WTC11 (cell line): ENCODE measurements at regions not wholly inside any gene's neighbourhood (a gene's known extent, or its start where the extent isn't known, plus 50 kb on each side); places are given as distances from the start of the nearest gene placed in this dataset.

Experiments used
- ATAC-seq: fragments of 200-7000 bp; cut with Tn5 transposase; 2 replicates; pipeline ENCODE4 v1.10.0; 2021; ENCODE audit warnings: mild to moderate bottlenecking, moderate library complexity
- CTCF ChIA-PET: fragments of 300-600 bp; sonication (Branson Sonifier 250); formaldehyde crosslinking; loops from one replicate; lab custom pipeline; 2021; ENCODE audit warnings: antibody characterized with exemption; lab: Charles Lee
- POLR2A ChIA-PET: fragments of 350-600 bp; sonication (Branson Sonifier 250); formaldehyde crosslinking; loops from one replicate; lab custom pipeline; 2021; ENCODE audit warnings: antibody characterized with exemption; lab: Charles Lee
- DNase-seq: peaks from one replicate; pipeline ENCODE4 v3.0.0; 2021; ENCODE audit warnings: low spot score
- H3K27ac Mint-ChIP-seq: 2 replicates; pipeline ENCODE4 v1.8.0; 2021; ENCODE audit warnings: mixed read lengths
- H3K27me3 Mint-ChIP-seq: 2 replicates; pipeline ENCODE4 v1.8.0; 2021; ENCODE audit warnings: low read depth, mild to moderate bottlenecking, moderate library complexity, mixed read lengths
- H3K36me3 Mint-ChIP-seq: 2 replicates; pipeline ENCODE4 v1.8.0; 2021; ENCODE audit warnings: mixed read lengths
- H3K4me1 Mint-ChIP-seq: 2 replicates; pipeline ENCODE4 v1.8.0; 2022; ENCODE audit warnings: mixed read lengths
- H3K4me3 Mint-ChIP-seq: 2 replicates; pipeline ENCODE4 v1.8.0; 2021; ENCODE audit warnings: mild to moderate bottlenecking, moderate library complexity, mixed read lengths
- H3K9me3 Mint-ChIP-seq: 2 replicates; pipeline ENCODE4 v1.8.0; 2021; ENCODE audit warnings: mixed read lengths
- AR ChIP-seq: fragments of 250-450 bp; sonication (Bioruptor Pico); IDR thresholded peaks from 2 replicates; pipeline ENCODE4 v1.9.0; 2021; ENCODE audit warnings: mild to moderate bottlenecking
- ATF1 ChIP-seq: sonication (generic); formaldehyde crosslinking; IDR thresholded peaks from 2 replicates; pipeline ENCODE4 v1.8.1; 2023; ENCODE audit warnings: mild to moderate bottlenecking, moderate library complexity, missing genetic modification reagents
- CDX4 ChIP-seq: fragments of 250-450 bp; sonication (Bioruptor Pico); IDR thresholded peaks from 2 replicates; pipeline ENCODE4 v1.9.0; 2021; ENCODE audit warnings: moderate library complexity, mild to moderate bottlenecking, inconsistent platforms, borderline replicate concordance
- FOXJ3 ChIP-seq: sonication (generic); formaldehyde crosslinking; IDR thresholded peaks from 2 replicates; pipeline ENCODE4 v1.9.0; 2021; ENCODE audit warnings: missing genetic modification reagents, mild to moderate bottlenecking, borderline replicate concordance
- GRHL2 ChIP-seq: fragments of 250-450 bp; sonication (Bioruptor Pico); IDR thresholded peaks from 2 replicates; pipeline ENCODE4 v1.8.0; 2022; ENCODE audit warnings: mild to moderate bottlenecking, moderate library complexity; ENCODE audit not compliant: insufficient replicate concordance, severe bottlenecking
- HMGA2 ChIP-seq: fragments of 250-450 bp; sonication (Bioruptor Pico); IDR thresholded peaks from 2 replicates; pipeline ENCODE4 v1.4.0; 2021; ENCODE audit warnings: mild to moderate bottlenecking, moderate library complexity
- NR2C2 ChIP-seq: sonication (generic); formaldehyde crosslinking; IDR thresholded peaks from 2 replicates; pipeline ENCODE4 v1.8.0; 2022; ENCODE audit warnings: mild to moderate bottlenecking, missing genetic modification reagents
- NR3C1 ChIP-seq: sonication (generic); formaldehyde crosslinking; conservative IDR thresholded peaks from 2 replicates; pipeline ENCODE4 v1.8.1; 2023; ENCODE audit warnings: low read depth, mild to moderate bottlenecking, missing genetic modification reagents
- OVOL2 ChIP-seq: fragments of 250-450 bp; sonication (Bioruptor Pico); IDR thresholded peaks from 2 replicates; pipeline ENCODE4 v1.9.0; 2021; ENCODE audit warnings: mild to moderate bottlenecking, borderline replicate concordance
- STAT6 ChIP-seq: sonication (generic); formaldehyde crosslinking; conservative IDR thresholded peaks from 2 replicates; pipeline ENCODE4 v1.8.1; 2023; ENCODE audit warnings: mild to moderate bottlenecking, low read depth, missing genetic modification reagents, moderate library complexity
- TEAD4 ChIP-seq: sonication (generic); formaldehyde crosslinking; IDR thresholded peaks from 2 replicates; pipeline ENCODE4 v1.8.0; 2022; ENCODE audit warnings: mild to moderate bottlenecking, missing genetic modification reagents
- USF1 ChIP-seq: sonication (generic); formaldehyde crosslinking; IDR thresholded peaks from 2 replicates; pipeline ENCODE4 v1.8.0; 2022; ENCODE audit warnings: mild to moderate bottlenecking, missing genetic modification reagents
- ZNF138 ChIP-seq: sonication (generic); formaldehyde crosslinking; conservative IDR thresholded peaks from 2 replicates; pipeline ENCODE4 v1.8.1; 2022; ENCODE audit warnings: mild to moderate bottlenecking, moderate library complexity, missing genetic modification reagents
- ZNF263 ChIP-seq: sonication (generic); formaldehyde crosslinking; IDR thresholded peaks from 2 replicates; pipeline ENCODE4 v1.8.1; 2022; ENCODE audit warnings: low read depth, mild to moderate bottlenecking, moderate library complexity, missing genetic modification reagents
- ZNF423 ChIP-seq: fragments of 250-450 bp; sonication (Bioruptor Pico); IDR thresholded peaks from 2 replicates; pipeline ENCODE4 v2.1.2; 2022; ENCODE audit warnings: mild to moderate bottlenecking, moderate library complexity
- TF ChIP-seq, protein P1 (sequence below): sonication (generic); formaldehyde crosslinking; IDR thresholded peaks from 2 replicates; pipeline ENCODE4 v1.8.1; 2022; ENCODE audit warnings: low read depth, missing genetic modification reagents, borderline replicate concordance
- TF ChIP-seq, protein P2 (sequence below): fragments of 200-600 bp; IDR thresholded peaks from 2 replicates; pipeline ENCODE4 v1.8.0; 2022; ENCODE audit warnings: antibody characterized with exemption
- TF ChIP-seq, protein P3 (sequence below): fragments of 250-450 bp; sonication (Bioruptor Pico); conservative IDR thresholded peaks from 2 replicates; pipeline ENCODE4 v1.9.0; 2021; ENCODE audit warnings: mild to moderate bottlenecking

DNA sequence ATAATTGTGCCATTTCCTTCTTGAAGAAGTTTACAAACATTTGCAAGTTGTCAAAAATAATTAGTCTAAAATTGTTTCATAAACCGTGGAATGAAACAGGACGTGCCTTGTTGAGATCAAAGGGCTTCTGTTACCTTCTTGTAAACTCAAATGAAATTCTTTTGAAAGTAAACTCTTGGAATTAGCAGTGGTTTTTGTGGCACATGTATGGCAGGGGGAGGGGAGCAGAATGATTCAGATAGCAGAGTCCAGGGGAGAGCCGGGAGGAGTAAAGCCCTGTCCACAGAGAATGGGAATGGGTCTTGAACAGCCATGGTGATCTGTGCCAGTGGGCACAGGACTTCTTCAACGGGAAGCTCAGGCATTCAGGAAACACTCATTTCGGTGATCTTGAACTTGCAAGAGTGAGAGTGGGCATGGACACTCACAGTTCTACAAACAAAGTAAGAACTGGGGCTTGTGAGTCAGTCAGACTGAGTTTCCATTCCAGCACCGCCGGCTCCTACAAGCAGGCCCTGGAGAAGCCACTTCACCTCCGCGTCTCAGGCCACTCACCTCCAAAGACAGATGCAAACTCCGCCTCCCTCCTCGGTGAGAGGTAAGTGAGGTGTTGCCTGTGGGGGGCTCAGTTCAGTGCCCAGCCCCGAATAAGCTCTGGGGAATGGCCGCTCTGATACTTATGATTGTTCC is 143.1 kb downstream of the CDH26 start:
- H3K36me3 Mint-ChIP-seq, result peaks cover 9% of the 10 kb centered on the region
- no peak for TF ChIP-seq ZNF263 (CRISPR knock-in tag)
- no peak for TF ChIP-seq ZNF138 (CRISPR knock-in tag)
- no peak for TF ChIP-seq USF1
- no peak for TF ChIP-seq NR2C2 (CRISPR knock-in tag)
- TF ChIP-seq AR (CRISPR knock-in tag), result no peak
- no peak overlapping the region for H3K4me3 Mint-ChIP-seq
- ChIA-PET CTCF (no interaction called here), POLR2A (interaction anchor here (0.6 kb wide), 1 partner anchor 233 kb away, joined by 3 read pairs; no protein-coding TSS in a partner anchor)
- ATAC-seq (no peak), DNase-seq (no peak)
- peaks cover 91% of the 10 kb centered on the region for H3K27me3 Mint-ChIP-seq
- peaks cover 23% of the 10 kb centered on the region for H3K9me3 Mint-ChIP-seq
- H3K4me1 Mint-ChIP-seq, result peaks cover 15% of the 10 kb centered on the region
- H3K27ac Mint-ChIP-seq, result no peak overlapping the region

DNA sequence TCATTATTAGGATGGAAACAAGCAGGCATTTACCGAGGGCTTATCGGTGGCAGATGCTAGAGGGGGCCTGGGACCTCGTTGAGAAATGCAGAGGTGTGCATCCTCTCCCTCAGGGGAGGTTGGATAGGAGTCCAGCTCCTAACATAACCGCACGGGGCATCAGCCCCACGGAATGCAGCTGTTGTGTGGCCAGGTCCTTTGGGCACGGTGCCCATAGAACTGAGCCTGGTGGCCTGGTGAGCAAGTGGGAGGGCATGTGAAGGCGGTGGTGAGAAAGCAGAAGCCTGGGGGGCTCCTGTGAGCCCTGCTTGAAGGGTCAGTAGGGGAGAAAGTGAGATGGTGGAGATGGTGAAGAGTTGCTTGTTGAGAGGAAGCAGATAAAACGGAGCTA is 143.7 kb downstream of the CDH26 start:
- Mint-ChIP-seq H3K4me1 (peaks cover 15% of the 10 kb centered on the region), H3K27ac (no peak overlapping the region), H3K4me3 (no peak overlapping the region), H3K27me3 (peaks cover 91% of the 10 kb centered on the region), H3K9me3 (peaks cover 22% of the 10 kb centered on the region), H3K36me3 (peaks cover 9% of the 10 kb centered on the region)
- no peak for TF ChIP-seq ATF1 (CRISPR knock-in tag)
- no peak for TF ChIP-seq FOXJ3
- no peak for TF ChIP-seq HMGA2 (CRISPR knock-in tag)
- TF ChIP-seq GRHL2 (CRISPR knock-in tag), result no peak
- no peak for TF ChIP-seq CDX4 (CRISPR knock-in tag)
- POLR2A ChIA-PET, result no interaction called here
- CTCF ChIA-PET, result interaction anchor here (1.2 kb wide), 1 partner anchor 93 kb away, joined by 3 read pairs; no protein-coding TSS in a partner anchor
- ATAC-seq (no peak), DNase-seq (no peak)

- Mint-ChIP-seq H3K4me3 (no peak overlapping the region), H3K27ac (no peak overlapping the region), H3K36me3 (peaks cover 11% of the 10 kb centered on the region), H3K4me1 (peaks cover 15% of the 10 kb centered on the region), H3K27me3 (peaks cover 93% of the 10 kb centered on the region), H3K9me3 (peaks cover 25% of the 10 kb centered on the region)
- no peak for ATAC-seq
- POLR2A ChIA-PET, result no interaction called here
- CTCF ChIA-PET, result interaction anchor here (1.2 kb wide), 1 partner anchor 93 kb away, joined by 3 read pairs; no protein-coding TSS in a partner anchor
- DNase-seq, result no peak
- TF ChIP-seq STAT6 (no peak), ZNF423 (no peak), NR3C1 (CRISPR knock-in tag) (no peak), OVOL2 (CRISPR knock-in tag) (no peak), TEAD4 (CRISPR knock-in tag) (no peak)
- TF ChIP-seq, protein P1, sequence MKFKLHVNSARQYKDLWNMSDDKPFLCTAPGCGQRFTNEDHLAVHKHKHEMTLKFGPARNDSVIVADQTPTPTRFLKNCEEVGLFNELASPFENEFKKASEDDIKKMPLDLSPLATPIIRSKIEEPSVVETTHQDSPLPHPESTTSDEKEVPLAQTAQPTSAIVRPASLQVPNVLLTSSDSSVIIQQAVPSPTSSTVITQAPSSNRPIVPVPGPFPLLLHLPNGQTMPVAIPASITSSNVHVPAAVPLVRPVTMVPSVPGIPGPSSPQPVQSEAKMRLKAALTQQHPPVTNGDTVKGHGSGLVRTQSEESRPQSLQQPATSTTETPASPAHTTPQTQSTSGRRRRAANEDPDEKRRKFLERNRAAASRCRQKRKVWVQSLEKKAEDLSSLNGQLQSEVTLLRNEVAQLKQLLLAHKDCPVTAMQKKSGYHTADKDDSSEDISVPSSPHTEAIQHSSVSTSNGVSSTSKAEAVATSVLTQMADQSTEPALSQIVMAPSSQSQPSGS (CRISPR knock-in tag), result no peak
- TF ChIP-seq, protein P2, sequence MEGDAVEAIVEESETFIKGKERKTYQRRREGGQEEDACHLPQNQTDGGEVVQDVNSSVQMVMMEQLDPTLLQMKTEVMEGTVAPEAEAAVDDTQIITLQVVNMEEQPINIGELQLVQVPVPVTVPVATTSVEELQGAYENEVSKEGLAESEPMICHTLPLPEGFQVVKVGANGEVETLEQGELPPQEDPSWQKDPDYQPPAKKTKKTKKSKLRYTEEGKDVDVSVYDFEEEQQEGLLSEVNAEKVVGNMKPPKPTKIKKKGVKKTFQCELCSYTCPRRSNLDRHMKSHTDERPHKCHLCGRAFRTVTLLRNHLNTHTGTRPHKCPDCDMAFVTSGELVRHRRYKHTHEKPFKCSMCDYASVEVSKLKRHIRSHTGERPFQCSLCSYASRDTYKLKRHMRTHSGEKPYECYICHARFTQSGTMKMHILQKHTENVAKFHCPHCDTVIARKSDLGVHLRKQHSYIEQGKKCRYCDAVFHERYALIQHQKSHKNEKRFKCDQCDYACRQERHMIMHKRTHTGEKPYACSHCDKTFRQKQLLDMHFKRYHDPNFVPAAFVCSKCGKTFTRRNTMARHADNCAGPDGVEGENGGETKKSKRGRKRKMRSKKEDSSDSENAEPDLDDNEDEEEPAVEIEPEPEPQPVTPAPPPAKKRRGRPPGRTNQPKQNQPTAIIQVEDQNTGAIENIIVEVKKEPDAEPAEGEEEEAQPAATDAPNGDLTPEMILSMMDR, result no peak
- TF ChIP-seq, protein P3, sequence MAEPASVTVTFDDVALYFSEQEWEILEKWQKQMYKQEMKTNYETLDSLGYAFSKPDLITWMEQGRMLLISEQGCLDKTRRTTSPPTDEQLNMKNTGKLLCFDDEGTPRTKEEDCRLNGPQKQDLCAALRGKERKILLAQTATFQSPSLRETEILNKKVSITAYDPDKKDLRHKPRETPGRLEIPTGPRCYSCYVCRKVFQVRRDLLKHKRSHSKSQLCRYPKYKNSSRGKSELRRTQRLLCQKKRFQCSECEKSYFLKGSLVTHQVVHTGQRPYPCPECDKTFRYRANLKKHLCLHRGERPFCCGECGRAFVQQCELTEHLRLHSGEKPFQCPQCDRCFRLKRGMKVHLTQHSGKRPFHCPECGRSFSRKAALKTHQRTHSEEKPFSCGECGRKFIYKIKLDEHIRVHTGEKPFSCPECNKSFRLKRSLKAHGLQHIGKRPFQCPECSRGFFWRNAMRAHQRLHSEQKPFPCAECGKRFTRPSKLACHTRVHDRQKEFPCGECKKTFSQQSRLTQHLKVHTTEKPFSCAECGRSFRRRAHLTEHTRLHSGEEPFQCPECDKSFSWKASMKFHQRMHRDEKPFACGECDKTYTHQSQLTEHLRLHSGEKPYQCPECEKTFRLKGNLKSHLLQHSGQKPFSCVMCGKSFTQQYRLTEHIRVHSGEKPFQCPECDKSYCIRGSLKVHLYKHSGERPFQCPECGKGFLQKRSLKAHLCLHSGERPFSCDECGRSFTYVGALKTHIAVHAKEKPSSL (CRISPR knock-in tag), result no peak
Measured at GRCh38 chr20:60102665-60103210, 144.5 kb downstream of the CDH26 start.
